A673 (cell line): ENCODE measurements at regions not wholly inside any gene's neighbourhood (a gene's known extent, or its start where the extent isn't known, plus 50 kb on each side); places are given as distances from the start of the nearest gene placed in this dataset.

Experiments used
- BruUV-seq: library from RNA; stranded (reverse); fragments of 400-500 nt; replicated peaks from 2 replicates; lab custom pipeline; 2021; lab: Mats Ljungman, UMichigan
- CTCF ChIA-PET: fragments of 300-600 bp; sonication (Branson Sonifier 250); formaldehyde crosslinking; loops from one replicate; lab custom pipeline; 2022; ENCODE audit warnings: antibody characterized with exemption; lab: Charles Lee
- POLR2A ChIA-PET: fragments of 300-600 bp; sonication (Branson Sonifier 250); formaldehyde crosslinking; loops from one replicate; lab custom pipeline; 2022; ENCODE audit warnings: antibody characterized with exemption; ENCODE audit not compliant: low non-redundant PET; lab: Charles Lee
- DNase-seq: peaks from one replicate; pipeline ENCODE4 v3.0.0-alpha.2; 2015; ENCODE audit warnings: low spot score
- H3K27ac ChIP-seq: fragments of 200-600 bp; sonication (generic); 2 replicates; pipeline ENCODE4 v1.5.1; 2016; ENCODE audit warnings: mixed run types, low read depth, mild to moderate bottlenecking, mixed read lengths, antibody characterized with exemption, low read length; ENCODE audit not compliant: poor library complexity, severe bottlenecking
- H3K27me3 ChIP-seq: fragments of 200-600 bp; sonication (generic); replicated peaks from 2 replicates; pipeline ENCODE4 v1.6.1; 2017; ENCODE audit warnings: mixed run types, low read depth, mild to moderate bottlenecking, mixed read lengths, antibody characterized with exemption, low read length; ENCODE audit not compliant: insufficient read depth, poor library complexity
- H3K36me3 ChIP-seq: fragments of 200-600 bp; sonication (generic); 2 replicates; pipeline ENCODE4 v1.6.1; 2016; ENCODE audit warnings: mixed run types, mild to moderate bottlenecking, mixed read lengths, antibody characterized with exemption, low read length; ENCODE audit not compliant: insufficient read depth, poor library complexity, severe bottlenecking
- H3K4me1 ChIP-seq: fragments of 200-600 bp; sonication (generic); 2 replicates; pipeline ENCODE4 v1.6.1; 2017; ENCODE audit warnings: mixed run types, mild to moderate bottlenecking, mixed read lengths, antibody characterized with exemption, low read length; ENCODE audit not compliant: insufficient read depth, poor library complexity, severe bottlenecking
- H3K4me3 ChIP-seq: fragments of 200-600 bp; sonication (generic); 2 replicates; pipeline ENCODE4 v1.5.1; 2016; ENCODE audit warnings: low read depth, mixed run types, mild to moderate bottlenecking, mixed read lengths, low read length; ENCODE audit not compliant: poor library complexity, severe bottlenecking
- H3K9me3 ChIP-seq: fragments of 200-600 bp; sonication (generic); 2 replicates; pipeline ENCODE4 v1.6.1; 2016; ENCODE audit warnings: mixed run types, low read depth, mild to moderate bottlenecking, mixed read lengths, antibody characterized with exemption, low read length; ENCODE audit not compliant: poor library complexity, severe bottlenecking
- CTCF ChIP-seq: fragments of 300-800, 200-600 bp; sonication (generic); conservative IDR thresholded peaks from 2 replicates; pipeline ENCODE4 v1.5.1; 2017; ENCODE audit warnings: low read depth, mild to moderate bottlenecking, antibody characterized with exemption, low read length, moderate library complexity, mixed read lengths
- EZH2 ChIP-seq: fragments of 200-600 bp; sonication (generic); IDR thresholded peaks from 2 replicates; pipeline ENCODE4 v1.6.1; 2017; ENCODE audit warnings: borderline replicate concordance, low read depth, mild to moderate bottlenecking, mixed read lengths, antibody characterized with exemption, low read length; ENCODE audit not compliant: poor library complexity, severe bottlenecking
- intact Hi-C: fragments of 100-400 bp; cut with micrococcal nuclease; formaldehyde crosslinking; loops from one replicate; pipeline ENCODE4 v1.10.0; 2022; ENCODE audit not compliant: unreplicated experiment

GRCh38 chr1:244347942-244348341 lies 103.8 kb downstream of the ADSS2 start:
- no TSS peak for BruUV-seq
- no peak overlapping the region for H3K4me3 ChIP-seq
- H3K9me3 ChIP-seq: no peaks in the 10 kb centered on the region
- H3K27ac ChIP-seq: no peak overlapping the region
- H3K27me3 ChIP-seq: no peaks in the 10 kb centered on the region
- H3K36me3 ChIP-seq: no peaks in the 10 kb centered on the region
- no peak for DNase-seq
- ChIA-PET POLR2A (no interaction called here), CTCF (no interaction called here)
- no peaks in the 10 kb centered on the region for H3K4me1 ChIP-seq
- TF ChIP-seq CTCF: no peak
- no peak for TF ChIP-seq EZH2
- intact Hi-C loops: no loop called here

GRCh38 chr1:244349103-244349531 lies 102.6 kb downstream of the ADSS2 start:
- ChIA-PET POLR2A (no interaction called here), CTCF (no interaction called here)
- TF ChIP-seq EZH2 (no peak), CTCF (no peak)
- Histone ChIP-seq H3K27ac (no peak overlapping the region), H3K27me3 (no peaks in the 10 kb centered on the region), H3K36me3 (no peaks in the 10 kb centered on the region), H3K9me3 (no peaks in the 10 kb centered on the region), H3K4me3 (no peak overlapping the region), H3K4me1 (no peaks in the 10 kb centered on the region)
- DNase-seq: no peak
- intact Hi-C loops: no loop called here
- BruUV-seq: no TSS peak

- no peak overlapping the region for H3K4me3 ChIP-seq
- POLR2A ChIA-PET: no interaction called here
- no peaks in the 10 kb centered on the region for H3K36me3 ChIP-seq
Observed at GRCh38 chr1:244349581-244350001, 102.1 kb downstream of the ADSS2 start.

More at GRCh38 chr1:244349581-244350001, 102.1 kb downstream of the ADSS2 start:
- Histone ChIP-seq H3K9me3 (no peaks in the 10 kb centered on the region), H3K27me3 (no peaks in the 10 kb centered on the region), H3K27ac (no peak overlapping the region), H3K4me1 (no peaks in the 10 kb centered on the region)
- DNase-seq: no peak
- TF ChIP-seq CTCF (no peak), EZH2 (no peak)
- CTCF ChIA-PET: no interaction called here
- BruUV-seq: no TSS peak
- intact Hi-C loops: no loop called here
